ENCODE measurements at regions not wholly inside any gene's neighbourhood (a gene's known extent, or its start where the extent isn't known, plus 50 kb on each side); places are given as distances from the start of the nearest gene placed in this dataset.
A peak's percentile ranks its signal among the peaks of the same experiment; 100 is the strongest.
"Not testable (repeated sequence)": the region's sequence is repeated elsewhere in the genome, so short reads cannot be mapped to it uniquely, and the experiment has no call there.

- not testable (repeated sequence) for DNase-seq
Measured at GRCh38 chr17:77290759-77291558, 150.2 kb downstream of the SEC14L1 start.

DNA sequence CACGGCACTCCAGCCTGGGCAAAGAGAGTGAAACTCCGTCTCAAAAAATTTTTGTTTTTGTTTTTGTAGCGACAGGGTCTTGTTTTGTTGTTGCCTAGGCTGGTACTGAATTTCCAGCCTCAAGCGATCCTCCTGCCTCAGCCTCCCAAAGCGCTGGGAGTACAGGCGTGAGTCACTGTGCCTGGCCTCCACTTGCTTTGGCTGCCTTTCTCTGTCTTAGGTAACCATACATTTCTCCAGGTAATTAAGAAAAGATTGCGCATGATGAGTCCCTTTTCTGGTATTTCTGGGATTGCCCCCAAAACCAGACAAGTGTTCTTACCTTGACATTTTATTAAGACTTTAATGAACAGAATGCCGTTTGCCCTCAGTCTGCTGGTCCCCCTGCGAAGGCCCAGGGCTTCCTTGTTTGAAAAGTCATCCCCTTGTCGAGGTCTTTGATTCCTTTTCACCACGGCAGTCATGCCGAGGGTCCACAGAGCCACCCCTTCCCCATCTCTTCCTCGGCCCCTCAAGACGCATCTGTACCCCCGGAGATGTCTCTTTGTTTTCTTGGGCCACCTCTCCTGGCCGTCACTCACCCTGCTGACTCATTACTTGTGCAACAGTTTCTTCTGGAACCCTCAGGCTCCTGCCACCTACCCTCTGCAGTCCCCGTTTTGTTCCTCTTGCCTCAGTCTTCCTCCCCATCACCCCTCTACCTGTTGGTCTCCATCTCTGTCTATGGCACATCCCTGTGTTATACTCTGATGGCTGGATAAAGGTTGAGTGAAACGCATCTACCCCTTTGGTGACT is 151.0 kb downstream of the SEC14L1 start:
- DNase-seq, result no peak

DNA sequence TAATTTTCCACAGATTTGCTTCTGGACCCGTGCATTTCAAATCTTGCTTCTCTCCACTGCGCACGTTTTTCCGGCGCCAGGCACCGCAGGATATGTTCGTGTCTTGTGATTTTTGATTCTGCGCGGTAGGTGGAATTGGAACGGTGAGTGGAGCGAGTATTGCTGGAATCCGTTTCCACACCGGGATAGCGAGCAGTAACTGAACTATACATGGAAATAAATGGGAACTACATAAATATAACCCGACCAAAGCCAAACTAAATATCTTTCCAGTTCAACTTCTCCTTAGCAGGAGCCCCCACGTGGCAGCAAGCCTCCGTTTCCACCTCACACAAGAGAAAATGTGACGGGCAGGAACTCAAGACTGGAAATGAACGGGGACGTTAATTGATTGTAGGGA is 154.0 kb downstream of the SEC14L1 start:
- no peak for DNase-seq

DNA sequence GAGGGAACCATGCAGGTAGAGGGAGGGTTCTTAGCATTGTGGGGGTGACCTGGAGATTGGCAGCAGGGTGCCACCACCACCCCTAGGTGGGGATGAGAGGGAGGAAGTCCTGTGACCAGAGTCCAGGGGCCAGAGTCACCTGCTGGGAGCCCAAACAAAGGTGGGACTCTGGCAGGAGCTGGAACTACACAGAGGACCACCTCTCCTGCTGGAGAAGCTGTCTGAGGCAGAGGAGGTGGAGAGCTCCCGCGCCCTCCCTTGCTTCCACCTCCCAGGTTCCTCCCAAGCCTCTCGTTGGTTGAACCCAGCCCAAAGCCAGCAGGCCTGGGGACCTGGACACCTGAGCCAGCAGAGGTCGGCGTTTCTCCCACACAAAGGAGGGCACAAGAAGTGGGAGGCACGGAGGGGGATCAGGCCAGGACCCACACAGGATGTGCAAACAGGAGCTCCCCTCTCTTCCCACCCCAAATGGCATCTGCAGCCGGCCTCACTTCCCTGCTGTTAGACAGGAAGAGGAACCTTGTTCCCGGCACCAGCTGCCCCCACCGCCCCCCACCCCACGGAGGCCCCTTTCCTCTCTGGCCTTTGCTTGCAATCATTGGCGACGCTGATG is 154.6 kb downstream of the SEC14L1 start:
- DNase-seq, result no peak

DNA sequence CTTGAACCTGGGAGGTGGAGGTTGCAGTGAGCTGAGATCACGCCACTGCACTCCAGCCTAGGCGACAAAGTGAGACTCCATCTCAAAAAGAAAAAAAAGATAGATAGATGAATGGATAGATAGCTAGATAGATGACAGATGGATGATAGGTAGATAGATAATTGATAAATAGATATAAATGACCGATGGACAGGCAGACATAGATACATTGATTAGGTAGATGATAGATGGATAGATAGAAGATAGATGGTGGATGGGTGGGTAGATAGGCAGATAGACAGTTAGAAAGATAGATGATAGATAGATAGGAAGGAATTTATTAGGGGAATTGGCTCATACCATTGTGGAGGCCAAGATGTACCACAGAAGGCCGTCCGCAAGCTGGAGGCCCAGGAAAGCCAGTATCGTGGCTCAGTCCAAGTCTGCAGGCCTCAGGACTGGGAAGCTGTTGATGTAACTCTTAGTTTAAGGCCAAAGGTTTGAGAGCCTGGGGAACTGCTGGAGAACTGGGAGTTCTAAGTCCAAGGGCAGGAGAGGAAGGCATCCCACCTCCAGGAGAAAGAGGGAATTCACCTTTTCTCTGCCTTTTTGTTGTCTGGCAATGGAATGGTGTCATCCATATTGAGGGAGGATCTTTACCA is 156.1 kb downstream of the SEC14L1 start:
- no peak for DNase-seq

DNA sequence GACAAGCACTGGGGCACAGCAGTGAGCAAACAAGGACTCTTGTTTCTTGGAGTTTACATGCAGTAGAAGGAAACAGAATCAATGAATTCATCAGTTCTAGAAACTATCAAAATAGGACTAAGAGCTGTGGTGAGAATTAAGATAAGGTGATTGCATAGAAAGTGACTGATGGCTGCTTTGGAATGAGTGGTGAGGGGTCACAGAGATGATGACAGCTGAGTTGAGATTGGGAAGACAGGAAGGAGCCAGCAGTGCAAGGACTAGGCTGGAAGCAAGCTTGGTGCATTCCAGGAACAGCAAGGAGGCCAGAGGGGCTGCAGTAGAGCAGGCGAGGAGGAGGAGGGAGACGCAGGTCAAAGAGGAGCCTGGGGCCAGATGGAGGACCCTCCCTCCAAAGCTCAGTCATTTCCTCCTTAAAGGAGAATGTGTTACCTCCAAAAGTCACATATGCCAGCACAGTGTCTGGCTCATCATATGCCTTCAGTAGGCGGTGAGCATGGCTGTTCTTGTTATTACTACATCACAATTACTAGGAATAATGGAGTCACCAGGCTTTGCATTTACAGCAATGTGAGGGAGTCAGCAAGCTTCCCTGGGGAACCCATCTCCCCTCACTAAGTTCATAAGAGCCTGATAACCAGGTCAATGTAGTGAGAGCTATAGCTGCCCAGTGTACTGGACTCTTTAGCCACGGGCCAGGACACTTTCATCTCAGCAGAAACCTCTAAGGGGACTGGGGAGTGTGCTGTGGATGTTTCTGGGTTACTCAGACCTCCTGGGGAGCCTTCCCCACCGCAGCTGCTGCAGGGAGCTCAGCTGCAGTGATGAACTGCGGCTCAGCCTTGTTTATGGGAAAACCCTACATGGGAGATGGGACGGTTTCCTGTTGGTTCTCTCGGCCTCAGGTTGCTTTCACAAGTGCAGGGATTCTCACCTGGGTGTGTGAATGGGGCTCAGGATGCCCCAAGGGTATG is 157.2 kb downstream of the SEC14L1 start:
- DNase-seq, result no peak

GRCh38 chr17:77298811-77299210 is 158.0 kb downstream of the SEC14L1 start:
- no peak for DNase-seq

DNA sequence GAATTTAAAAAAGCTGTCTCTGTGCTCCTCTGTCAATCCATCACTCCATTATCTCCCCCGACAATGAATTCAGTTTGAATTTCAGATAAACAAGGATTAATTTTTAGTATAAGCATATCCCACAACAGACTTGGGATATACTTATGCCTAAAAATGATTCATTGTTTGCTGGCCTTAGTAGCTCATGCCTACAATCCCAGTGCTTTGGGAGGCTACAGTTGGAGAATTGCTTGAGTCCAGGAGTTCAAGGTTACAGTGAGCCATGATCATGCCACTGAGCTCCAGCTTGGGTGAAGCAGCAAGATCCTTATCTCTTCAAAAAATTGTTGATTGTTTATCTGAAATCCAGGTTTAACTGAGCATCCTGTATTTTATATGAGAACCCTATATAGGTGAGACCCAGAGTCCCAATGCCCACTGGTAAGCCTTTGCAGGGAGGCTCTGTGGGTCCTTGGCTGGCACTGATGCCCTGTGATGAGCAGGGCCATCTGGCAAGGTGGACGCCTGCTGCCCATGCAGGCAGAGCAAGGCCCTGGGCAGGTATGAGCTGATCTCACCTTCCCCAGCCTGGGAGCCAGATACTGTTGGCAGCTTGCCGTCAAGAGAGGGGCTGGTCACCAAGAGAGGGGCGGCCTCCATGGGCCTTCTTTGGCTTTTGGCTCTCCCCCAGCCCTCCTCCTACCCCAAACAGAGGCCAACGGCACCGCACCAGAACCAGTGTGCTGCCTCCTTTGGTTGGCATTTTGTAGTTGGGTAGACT is 158.7 kb downstream of the SEC14L1 start:
- no peak for DNase-seq

GRCh38 chr17:77300016-77300686 is 159.4 kb downstream of the SEC14L1 start:
- DNase-seq, result no peak

GRCh38 chr17:77301694-77302266 is 161.0 kb downstream of the SEC14L1 start:
- no peak for DNase-seq

DNA sequence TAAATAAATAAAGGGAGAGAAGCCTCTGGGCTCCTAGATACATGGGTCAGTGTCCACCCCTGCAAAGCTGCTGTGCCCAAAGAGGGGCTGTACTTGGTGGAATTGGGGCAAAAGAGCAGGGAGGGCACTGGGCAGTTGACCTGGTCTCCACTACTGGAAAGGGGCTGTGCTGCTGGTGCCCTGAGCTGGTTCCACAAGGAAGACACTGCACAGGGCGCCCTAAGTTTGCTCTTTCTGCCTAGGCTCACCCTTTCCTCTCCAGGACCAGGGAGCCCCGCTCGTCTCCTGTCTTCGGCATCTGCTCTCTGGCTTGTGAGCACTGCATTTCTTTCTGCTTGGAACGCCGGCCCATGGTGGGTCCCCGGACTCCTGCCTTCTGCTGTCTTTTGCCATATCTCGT is 161.9 kb downstream of the SEC14L1 start:
- DNase-seq, result no peak

GRCh38 chr17:77303620-77304019 is 162.9 kb downstream of the SEC14L1 start:
- DNase-seq, result no peak

DNA sequence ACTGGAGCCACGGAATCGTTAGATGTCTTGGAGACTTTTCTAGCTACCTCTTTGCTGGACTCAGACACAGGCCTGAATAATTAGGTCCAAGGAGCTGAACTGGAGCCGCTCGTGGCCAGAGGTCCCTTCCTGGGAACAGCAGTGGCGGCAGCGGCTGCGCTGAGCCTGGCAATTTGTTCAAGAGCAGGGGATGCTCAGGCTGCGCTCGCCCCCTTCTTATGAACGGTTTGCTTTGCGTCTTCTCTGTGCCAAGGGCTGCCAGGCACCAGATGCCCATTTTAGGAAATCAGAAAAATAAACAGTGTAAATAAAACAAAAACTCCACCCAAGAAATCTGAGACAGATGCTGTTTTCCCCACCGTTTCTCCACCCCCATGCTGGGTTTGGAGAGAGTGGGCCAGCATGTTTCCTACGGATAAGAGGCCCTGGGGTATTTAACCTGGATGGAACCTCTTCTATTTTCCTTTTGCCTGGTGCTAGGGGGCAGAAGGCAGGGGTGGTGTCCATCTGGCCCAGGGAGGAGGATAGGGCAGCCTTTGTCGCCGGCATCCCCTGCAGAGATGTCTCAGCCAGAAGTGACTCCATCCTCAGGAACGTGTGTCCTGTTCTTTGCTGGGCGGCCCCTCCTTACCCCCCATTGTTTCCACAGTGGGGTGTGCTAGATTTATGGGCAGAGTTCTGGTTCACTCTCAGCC is 163.4 kb downstream of the SEC14L1 start:
- DNase-seq, result peak; percentile 6

- no peak for DNase-seq
Measured at GRCh38 chr17:77304746-77305473, 164.1 kb downstream of the SEC14L1 start.

DNA sequence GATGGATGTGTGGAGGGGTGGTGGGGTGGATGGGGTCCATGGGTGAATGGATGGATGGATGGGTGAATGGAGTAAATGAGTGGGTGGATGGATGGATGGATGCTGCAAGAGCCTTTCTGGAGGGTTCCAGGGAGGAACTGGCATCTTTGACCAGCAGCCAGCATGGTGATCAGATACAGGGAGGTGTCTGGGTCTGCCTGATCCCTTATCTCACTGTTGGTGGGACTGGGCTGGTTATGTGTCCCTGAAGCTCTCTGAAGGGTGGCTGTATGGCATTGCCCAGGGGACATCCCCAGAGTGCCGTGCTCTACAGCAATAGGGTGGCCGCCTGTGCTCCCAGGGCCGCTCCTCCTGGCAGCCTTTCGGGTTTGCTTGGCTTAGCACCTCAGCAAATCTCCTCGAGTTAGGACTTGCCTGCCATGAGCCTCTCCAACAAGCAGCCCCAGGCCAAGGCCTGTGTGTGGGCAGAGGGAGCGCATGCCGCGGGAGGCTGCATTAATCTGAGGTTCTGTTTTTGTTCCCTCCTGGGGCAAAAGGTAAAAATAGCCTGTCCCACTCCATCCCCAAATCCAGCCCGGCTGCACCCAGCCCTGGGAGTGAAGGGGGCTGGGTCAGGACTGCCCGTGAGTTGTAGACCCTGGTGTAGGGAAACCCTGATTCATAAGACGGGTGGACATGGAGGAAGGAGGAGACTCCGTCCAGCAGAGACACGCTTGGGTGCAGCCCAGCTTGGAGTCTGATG is 165.4 kb downstream of the SEC14L1 start:
- DNase-seq, result no peak

DNA sequence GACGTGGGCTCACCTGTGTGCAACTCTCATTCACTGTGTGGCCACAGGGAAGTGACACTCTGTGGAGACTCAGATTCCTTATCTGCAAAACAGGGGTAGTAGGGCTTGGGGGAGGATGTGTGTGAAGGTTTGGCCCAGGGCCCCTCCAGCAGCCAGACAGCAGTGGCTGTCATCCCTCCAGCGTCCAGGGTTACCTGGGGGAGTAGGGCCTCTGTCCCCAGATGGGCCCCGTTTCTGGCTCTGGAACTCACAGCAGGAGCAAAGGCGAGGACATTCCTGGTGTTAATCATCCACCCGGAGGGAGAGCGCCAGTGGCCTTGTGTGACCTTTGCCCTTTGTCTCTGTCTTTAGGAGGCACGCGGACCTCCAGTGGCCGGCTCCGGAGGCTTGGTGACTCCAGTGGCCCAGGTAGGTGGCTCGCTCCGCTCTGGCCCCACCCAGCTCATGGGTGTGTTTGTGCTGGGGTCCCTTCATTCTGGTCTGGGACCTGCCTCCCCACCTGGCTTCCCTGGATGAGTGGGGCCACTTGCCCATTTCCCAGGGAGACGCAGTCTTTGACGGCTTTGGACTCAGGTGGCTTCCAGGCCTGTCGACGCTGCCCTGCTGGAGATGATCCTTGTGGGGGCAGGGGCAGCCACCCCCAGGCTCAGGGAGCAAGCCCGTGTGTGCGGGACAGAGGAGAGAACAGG is 166.2 kb downstream of the SEC14L1 start:
- DNase-seq, result no peak

- no peak for DNase-seq
Measured at GRCh38 chr17:77307479-77308198, 166.9 kb downstream of the SEC14L1 start.
